Heart left ventricle (tissue), 13 donors: ENCODE measurements at regions not wholly inside any gene's neighbourhood (a gene's known extent, or its start where the extent isn't known, plus 50 kb on each side); places are given as distances from the start of the nearest gene placed in this dataset.

Source experiments
- CTCF ChIP-seq, 12 donors: fragments of 200-600 bp; sonication (generic) in 4 of 12; IDR thresholded peaks; one replicate each; pipeline versions ENCODE4 v1.5.0 to v1.8.0; 2018 to 2022; ENCODE audit warnings: antibody characterized with exemption in 12 of 12, mild to moderate bottlenecking in 5 of 12
- POLR2A ChIP-seq, 2 donors: fragments of 450-650 bp; IDR thresholded peaks; one replicate each; pipeline ENCODE4 v1.6.1; 2017; ENCODE audit warnings: antibody characterized with exemption in 2 of 2, mild to moderate bottlenecking in 2 of 2, moderate library complexity in 2 of 2
- donor health status: ischemic (EF 13 %, LVEDD 7.1; RV severe dilation, severe dysfunction).
- donor health status: DM: no; HTN: yes; CAD: no.
- donor health status: DM: no; HTN: no; CAD: no.
- donor health status: ischemic (EF 25% LVEDD 6.9; RV normal size, moderate dysfunction).
- donor health status: ischemic (EF 25% LVEDD 5.7; RV mildly dilated, moderate dysfunction).
- donor health status: ischemic (EF 35%, LVEDD 5.7; RV mildly dilated, moderate dysfunction).
- donor health status: nonischemic (EF 11% LVEDD 7.7; RV severe dilation, severe dysfunction).
- donor health status: DM: yes; HTN: yes; CAD: no.
- donor health status: PGD.
- donor health status: ischemic (EF 29% LVEDD 5.4; RV normal size, mild dysfunction).
- donor health status: nonischemic (EF 23%, LVEDD 6.1; RV moderate dilation, normal function).

- no peak for TF ChIP-seq CTCF (IDR thresholded peaks at IDR 0.05)
- no peak for TF ChIP-seq POLR2A (IDR thresholded peaks at IDR 0.05)
These were observed 135.4 kb upstream of the GPR12 start for GRCh38 chr13:26895808-26896466.
